SK-N-SH (cell line): ENCODE measurements at regions not wholly inside any gene's neighbourhood (a gene's known extent, or its start where the extent isn't known, plus 50 kb on each side); places are given as distances from the start of the nearest gene placed in this dataset.

Source experiments
- CTCF ChIA-PET: fragments of 300-600, 350-600 bp; formaldehyde crosslinking; extraction: SDS; loops from one replicate; lab custom pipeline; 2021; lab: Yijun Ruan, JAX
- POLR2A ChIA-PET: fragments of 350-600 bp; sonication (Branson Sonifier 250); formaldehyde crosslinking; extraction: SDS; loops from one replicate; lab custom pipeline; 2020; ENCODE audit warnings: antibody characterized with exemption, inconsistent platforms; lab: Yijun Ruan, JAX
- DNase-seq: peaks from one replicate; pipeline ENCODE4 v3.0.0; 2012
- H2AFZ ChIP-seq: fragments of 200-600 bp; sonication (generic); 2 replicates; pipeline ENCODE4 v1.8.1; 2016; ENCODE audit warnings: antibody characterized with exemption, mild to moderate bottlenecking, low read depth
- H3F3A ChIP-seq: fragments of 200-600 bp; sonication (generic); replicated peaks from 2 replicates; pipeline ENCODE3; 2016; ENCODE audit warnings: antibody characterized with exemption, mild to moderate bottlenecking; ENCODE audit not compliant: insufficient read depth
- H3K27ac ChIP-seq, 2 experiments: fragments of 200-500 bp in 1 of 2; fragments of 200-600 bp in 1 of 2; sonication (Bioruptor generic) in 1 of 2; sonication (generic), shearing (Covaris generic) in 1 of 2; 2 replicates each; pipeline versions ENCODE4 v1.5.1 to v1.6.1; 2014 to 2016; ENCODE audit warnings: low read depth in 2 of 2, inconsistent platforms in 1 of 2, low read length in 1 of 2, mild to moderate bottlenecking in 1 of 2, mixed read lengths in 1 of 2
- H3K27me3 ChIP-seq: fragments of 200-600 bp; sonication (generic), shearing (Covaris generic); 2 replicates; pipeline ENCODE4 v1.6.1; 2016; ENCODE audit warnings: mixed run types; ENCODE audit not compliant: insufficient read depth
- H3K36me3 ChIP-seq, 2 experiments: fragments of 200-500 bp in 1 of 2; fragments of 200-600 bp in 1 of 2; sonication (Bioruptor generic) in 1 of 2; sonication (generic) in 1 of 2; replicated peaks in 1 of 2; 2 replicates each; pipeline versions ENCODE3 to v1.5.1; 2014 to 2016; ENCODE audit warnings: low read length in 1 of 2, mild to moderate bottlenecking in 1 of 2; ENCODE audit not compliant: insufficient read depth in 2 of 2, control insufficient read depth in 1 of 2
- H3K4me1 ChIP-seq, 2 experiments: fragments of 200-500 bp in 1 of 2; fragments of 200-600 bp in 1 of 2; sonication (Bioruptor generic) in 1 of 2; sonication (generic), shearing (Covaris generic) in 1 of 2; 2 replicates each; pipeline versions ENCODE4 v1.5.1 to v1.6.1; 2014 to 2016; ENCODE audit warnings: low read depth in 1 of 2, low read length in 1 of 2, mixed run types in 1 of 2; ENCODE audit not compliant: insufficient read depth in 2 of 2, control insufficient read depth in 1 of 2
- H3K4me2 ChIP-seq: fragments of 200-600 bp; sonication (generic), shearing (Covaris generic); 2 replicates; pipeline ENCODE4 v1.6.1; 2017; ENCODE audit warnings: mixed run types
- H3K4me3 ChIP-seq, 2 experiments: fragments of 200-500 bp in 1 of 2; fragments of 200-600 bp in 1 of 2; sonication (Bioruptor generic) in 1 of 2; sonication (generic), shearing (Covaris generic) in 1 of 2; 2 replicates each; pipeline versions ENCODE4 v1.5.1 to v1.8.1; 2014 to 2016; ENCODE audit warnings: low read depth in 2 of 2, inconsistent platforms in 1 of 2, low read length in 1 of 2, mild to moderate bottlenecking in 1 of 2, mixed read lengths in 1 of 2, moderate library complexity in 1 of 2
- H3K79me2 ChIP-seq: fragments of 200-600 bp; sonication (generic); 2 replicates; pipeline ENCODE4 v1.8.1; 2017; ENCODE audit warnings: mild to moderate bottlenecking; ENCODE audit not compliant: insufficient read depth
- H3K9ac ChIP-seq: fragments of 200-600 bp; sonication (generic); 2 replicates; pipeline ENCODE4 v1.6.1; 2017; ENCODE audit warnings: mixed run types
- H3K9me2 ChIP-seq: fragments of 200-600 bp; sonication (generic); 2 replicates; pipeline ENCODE4 v1.6.1; 2017; ENCODE audit warnings: mixed run types
- H3K9me3 ChIP-seq: fragments of 200-600 bp; sonication (generic); 2 replicates; pipeline ENCODE4 v1.6.1; 2017; ENCODE audit warnings: mixed run types, mild to moderate bottlenecking, moderate library complexity
- H4K20me1 ChIP-seq: fragments of 200-600 bp; sonication (generic); 2 replicates; pipeline ENCODE4 v1.6.1; 2017; ENCODE audit warnings: mild to moderate bottlenecking, mixed run types; ENCODE audit not compliant: insufficient read depth
- CHD2 ChIP-seq: fragments of 150-350 bp; IDR thresholded peaks from 2 replicates; pipeline ENCODE4 v1.6.1; 2018; ENCODE audit warnings: low read length; ENCODE audit not compliant: partially characterized antibody
- EP300 ChIP-seq, 2 experiments: IDR thresholded peaks; 2 replicates each; pipeline versions ENCODE4 v1.4.0 to v1.6.1; 2012; ENCODE audit warnings: borderline replicate concordance in 1 of 2, low read depth in 1 of 2, low read length in 1 of 2
- EZH2phosphoT487 ChIP-seq: fragments of 200-600 bp; sonication (generic); IDR thresholded peaks from 2 replicates; pipeline ENCODE4 v1.6.1; 2017; ENCODE audit warnings: low read depth, mixed run types, mild to moderate bottlenecking, antibody characterized with exemption, moderate library complexity, borderline replicate concordance
- FOXJ3 ChIP-seq: sonication (generic); formaldehyde crosslinking; IDR thresholded peaks from 2 replicates; pipeline ENCODE4 v1.5.1; 2020; ENCODE audit warnings: mild to moderate bottlenecking, missing genetic modification reagents
- GABPA ChIP-seq: IDR thresholded peaks from 2 replicates; pipeline ENCODE4 v1.4.0; 2012; ENCODE audit warnings: low read depth, mild to moderate bottlenecking
- IRF3 ChIP-seq: fragments of 150-350 bp; IDR thresholded peaks from 2 replicates; pipeline ENCODE4 v1.6.1; 2016; ENCODE audit warnings: mild to moderate bottlenecking, low read depth, low read length
- MEF2A ChIP-seq: IDR thresholded peaks from 2 replicates; pipeline ENCODE4 v1.4.0; 2012; ENCODE audit warnings: low read depth, borderline replicate concordance
- MXI1 ChIP-seq: IDR thresholded peaks from 2 replicates; pipeline ENCODE4 v1.6.1; 2012; ENCODE audit warnings: mild to moderate bottlenecking, low read depth, low read length, improper control_type of control experiment
- NFIC ChIP-seq: IDR thresholded peaks from 2 replicates; pipeline ENCODE4 v1.4.0; 2012; ENCODE audit warnings: borderline replicate concordance
- RAD21 ChIP-seq: IDR thresholded peaks from 2 replicates; pipeline ENCODE4 v1.6.1; 2012; ENCODE audit warnings: mild to moderate bottlenecking, low read length
- SIN3A ChIP-seq: IDR thresholded peaks from 2 replicates; pipeline ENCODE4 v1.6.1; 2012; ENCODE audit warnings: low read depth, mild to moderate bottlenecking, low read length, moderate library complexity, borderline replicate concordance
- TCF12 ChIP-seq: IDR thresholded peaks from 2 replicates; pipeline ENCODE4 v1.4.0; 2012
- TEAD4 ChIP-seq: IDR thresholded peaks from 2 replicates; pipeline ENCODE4 v1.4.0; 2012; ENCODE audit warnings: mild to moderate bottlenecking, borderline replicate concordance; ENCODE audit not compliant: insufficient read depth
- USF2 ChIP-seq: fragments of 150-350 bp; IDR thresholded peaks from 2 replicates; pipeline ENCODE4 v1.6.1; 2017; ENCODE audit warnings: antibody characterized with exemption, low read length, low read depth, borderline replicate concordance
- YY1 ChIP-seq: IDR thresholded peaks from 2 replicates; pipeline ENCODE4 v1.4.0; 2012; ENCODE audit warnings: low read depth, mild to moderate bottlenecking
- WGBS: methylation state at CpG from one replicate; pipeline ENCODE4 v1.1.6; 2017; ENCODE audit warnings: low lambda C conversion rate; 5-methylcytosine and 5-hydroxymethylcytosine counted together
- TF ChIP-seq, protein P1 (sequence below): IDR thresholded peaks from 2 replicates; pipeline ENCODE4 v1.4.0; 2012; ENCODE audit warnings: low read depth
- TF ChIP-seq, protein P2 (sequence below): IDR thresholded peaks from 2 replicates; pipeline ENCODE4 v1.4.0; 2012; ENCODE audit warnings: low read depth, borderline replicate concordance
- TF ChIP-seq, protein P3 (sequence below): IDR thresholded peaks from 2 replicates; pipeline ENCODE4 v1.4.0; 2012; ENCODE audit warnings: low read depth, borderline replicate concordance

DNA sequence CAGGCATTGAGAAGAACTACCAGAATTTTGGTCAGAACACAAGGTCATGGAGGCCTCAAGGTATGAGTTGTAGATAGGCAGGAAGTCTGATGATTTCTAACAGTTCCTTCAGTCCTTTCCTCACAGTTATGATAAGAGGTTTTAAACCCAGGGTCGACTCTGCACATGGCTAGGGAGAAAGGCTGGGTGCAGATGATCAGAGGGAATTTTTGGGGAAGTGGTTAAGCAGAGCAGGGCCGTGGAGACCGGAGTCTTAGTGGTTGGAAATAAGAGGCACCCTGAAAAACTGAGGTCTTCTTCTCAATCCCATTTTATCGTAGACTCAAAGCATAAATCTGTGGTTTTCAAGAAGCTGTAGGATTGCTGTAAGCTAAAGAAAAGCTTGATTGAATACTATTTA is 118.5 kb upstream of the ANK2 start:
- H3K36me3 ChIP-seq: no peaks in the 10 kb centered on the region
- no peaks in the 10 kb centered on the region; a peak in 1 of 4 replicates for H3K4me1 ChIP-seq
- no peak overlapping the region for H3K9ac ChIP-seq
- no peak overlapping the region for H2AFZ ChIP-seq
- no peaks in the 10 kb centered on the region for H4K20me1 ChIP-seq
- 87% methylated on average over 4 of the region's 4 CpGs for WGBS
- H3K27ac ChIP-seq: no peak overlapping the region
- POLR2A ChIA-PET: no interaction called here
- CTCF ChIA-PET: interaction anchor here (1.0 kb wide), 1 partner anchor 165 kb away, joined by 3 read pairs; no protein-coding TSS in a partner anchor
- H3K4me2 ChIP-seq: no peak overlapping the region
- no peaks in the 10 kb centered on the region for H3K9me3 ChIP-seq
- H3F3A ChIP-seq: no peaks in the 10 kb centered on the region
- no peaks in the 10 kb centered on the region for H3K79me2 ChIP-seq
- H3K4me3 ChIP-seq: no peak overlapping the region
- no peaks in the 10 kb centered on the region for H3K27me3 ChIP-seq
- no peaks in the 10 kb centered on the region for H3K9me2 ChIP-seq
- no peak for DNase-seq
- no peak for TF ChIP-seq CHD2
- no peak for TF ChIP-seq TCF12
- TF ChIP-seq YY1: no peak
- no peak for TF ChIP-seq IRF3
- no peak for TF ChIP-seq GABPA
- no peak for TF ChIP-seq MXI1
- no peak for TF ChIP-seq NFIC
- no peak for TF ChIP-seq SIN3A
- no peak for TF ChIP-seq MEF2A
- TF ChIP-seq EZH2phosphoT487: no peak
- no peak for TF ChIP-seq FOXJ3
- TF ChIP-seq EP300 (IDR thresholded peaks at IDR 0.05; ENCODE audit: borderline replicate concordance in 1 of 2, low read depth in 1 of 2, low read length in 1 of 2): no peak
- TF ChIP-seq TEAD4: no peak
- TF ChIP-seq, all 33 proteins: peak for 0

- Histone ChIP-seq H3K4me1 (no peaks in the 10 kb centered on the region; a peak in 1 of 4 replicates), H3F3A (no peaks in the 10 kb centered on the region), H3K79me2 (no peaks in the 10 kb centered on the region), H3K9me3 (no peaks in the 10 kb centered on the region), H2AFZ (no peak overlapping the region), H3K27ac (no peak overlapping the region), H4K20me1 (no peaks in the 10 kb centered on the region), H3K27me3 (no peaks in the 10 kb centered on the region), H3K9ac (no peak overlapping the region), H3K4me3 (no peak overlapping the region), H3K9me2 (no peaks in the 10 kb centered on the region), H3K4me2 (no peak overlapping the region), H3K36me3 (no peaks in the 10 kb centered on the region)
- ChIA-PET CTCF (interaction anchor here (1.3 kb wide), 1 partner anchor 168 kb away, joined by 3 read pairs; no protein-coding TSS in a partner anchor), POLR2A (no interaction called here)
- DNase-seq: no peak
- WGBS: 81% methylated on average over 5 of the region's 5 CpGs
- TF ChIP-seq, protein P1, sequence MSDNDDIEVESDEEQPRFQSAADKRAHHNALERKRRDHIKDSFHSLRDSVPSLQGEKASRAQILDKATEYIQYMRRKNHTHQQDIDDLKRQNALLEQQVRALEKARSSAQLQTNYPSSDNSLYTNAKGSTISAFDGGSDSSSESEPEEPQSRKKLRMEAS: no peak
- TF ChIP-seq MXI1 (no peak), TEAD4 (no peak), USF2 (no peak), EZH2phosphoT487 (no peak), GABPA (no peak), NFIC (no peak), CHD2 (no peak), TCF12 (no peak), EP300 (IDR thresholded peaks at IDR 0.05; ENCODE audit: borderline replicate concordance in 1 of 2, low read depth in 1 of 2, low read length in 1 of 2) (no peak), SIN3A (no peak), IRF3 (no peak), YY1 (no peak), RAD21 (no peak), MEF2A (no peak), FOXJ3 (no peak)
- TF ChIP-seq, protein P2, sequence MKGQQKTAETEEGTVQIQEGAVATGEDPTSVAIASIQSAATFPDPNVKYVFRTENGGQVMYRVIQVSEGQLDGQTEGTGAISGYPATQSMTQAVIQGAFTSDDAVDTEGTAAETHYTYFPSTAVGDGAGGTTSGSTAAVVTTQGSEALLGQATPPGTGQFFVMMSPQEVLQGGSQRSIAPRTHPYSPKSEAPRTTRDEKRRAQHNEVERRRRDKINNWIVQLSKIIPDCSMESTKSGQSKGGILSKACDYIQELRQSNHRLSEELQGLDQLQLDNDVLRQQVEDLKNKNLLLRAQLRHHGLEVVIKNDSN: no peak
- TF ChIP-seq, protein P3, sequence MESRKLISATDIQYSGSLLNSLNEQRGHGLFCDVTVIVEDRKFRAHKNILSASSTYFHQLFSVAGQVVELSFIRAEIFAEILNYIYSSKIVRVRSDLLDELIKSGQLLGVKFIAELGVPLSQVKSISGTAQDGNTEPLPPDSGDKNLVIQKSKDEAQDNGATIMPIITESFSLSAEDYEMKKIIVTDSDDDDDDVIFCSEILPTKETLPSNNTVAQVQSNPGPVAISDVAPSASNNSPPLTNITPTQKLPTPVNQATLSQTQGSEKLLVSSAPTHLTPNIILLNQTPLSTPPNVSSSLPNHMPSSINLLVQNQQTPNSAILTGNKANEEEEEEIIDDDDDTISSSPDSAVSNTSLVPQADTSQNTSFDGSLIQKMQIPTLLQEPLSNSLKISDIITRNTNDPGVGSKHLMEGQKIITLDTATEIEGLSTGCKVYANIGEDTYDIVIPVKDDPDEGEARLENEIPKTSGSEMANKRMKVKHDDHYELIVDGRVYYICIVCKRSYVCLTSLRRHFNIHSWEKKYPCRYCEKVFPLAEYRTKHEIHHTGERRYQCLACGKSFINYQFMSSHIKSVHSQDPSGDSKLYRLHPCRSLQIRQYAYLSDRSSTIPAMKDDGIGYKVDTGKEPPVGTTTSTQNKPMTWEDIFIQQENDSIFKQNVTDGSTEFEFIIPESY: no peak
These were observed 115.7 kb upstream of the ANK2 start for GRCh38 chr4:112933790-112934189.
